ACC112 (cell line): ENCODE measurements at regions not wholly inside any gene's neighbourhood (a gene's known extent, or its start where the extent isn't known, plus 50 kb on each side); places are given as distances from the start of the nearest gene placed in this dataset.
"Not testable (repeated sequence)": the region's sequence is repeated elsewhere in the genome, so short reads cannot be mapped to it uniquely, and the experiment has no call there.

ENCODE experiments used
- H2AFZ ChIP-seq: fragments of 200-600 bp; sonication (generic); one replicate; pipeline ENCODE4 v1.6.0; 2017; ENCODE audit warnings: antibody characterized with exemption, low read length; ENCODE audit not compliant: unreplicated experiment
- H3K27ac ChIP-seq: fragments of 200-600 bp; sonication (generic); 2 replicates; pipeline ENCODE4 v1.5.1; 2014; ENCODE audit warnings: low read depth, mild to moderate bottlenecking, antibody characterized with exemption, low read length, moderate library complexity
- H3K27me3 ChIP-seq: fragments of 200-600 bp; sonication (generic); 2 replicates; pipeline ENCODE4 v1.6.1; 2014; ENCODE audit warnings: mild to moderate bottlenecking, antibody characterized with exemption, low read length, moderate library complexity, mixed read lengths; ENCODE audit not compliant: insufficient read depth
- H3K36me3 ChIP-seq: fragments of 200-600 bp; sonication (generic); 2 replicates; pipeline ENCODE4 v1.6.1; 2016; ENCODE audit warnings: mild to moderate bottlenecking, antibody characterized with exemption, low read length, moderate library complexity, mixed read lengths; ENCODE audit not compliant: insufficient read depth
- H3K4me1 ChIP-seq: fragments of 200-600 bp; sonication (generic); one replicate; pipeline ENCODE4 v1.6.1; 2016; ENCODE audit warnings: low read length, mixed read lengths; ENCODE audit not compliant: insufficient read depth, unreplicated experiment, control insufficient read depth
- H3K4me3 ChIP-seq: fragments of 200-600 bp; sonication (generic); 2 replicates; pipeline ENCODE4 v1.5.1; 2014; ENCODE audit warnings: mild to moderate bottlenecking, low read depth, low read length
- H3K79me2 ChIP-seq: fragments of 200-600 bp; sonication (generic); one replicate; pipeline ENCODE4 v1.6.0; 2016; ENCODE audit warnings: low read length; ENCODE audit not compliant: control insufficient read depth, unreplicated experiment, insufficient read depth

- H3K4me1 ChIP-seq: no peaks in the 10 kb centered on the region
- H3K4me3 ChIP-seq: no peak overlapping the region
- no peaks in the 10 kb centered on the region for H3K36me3 ChIP-seq
- H2AFZ ChIP-seq: no peak overlapping the region
- H3K27ac ChIP-seq: no peak overlapping the region
- H3K27me3 ChIP-seq: no peaks in the 10 kb centered on the region
- H3K79me2 ChIP-seq: no peaks in the 10 kb centered on the region
These were observed 96.1 kb downstream of the DRD1 start for GRCh38 chr5:175347931-175348330.

GRCh38 chr5:175347027-175347426, 97.0 kb downstream of the DRD1 start:
- Histone ChIP-seq H3K27ac (no peak overlapping the region), H2AFZ (no peak overlapping the region), H3K27me3 (no peaks in the 10 kb centered on the region), H3K4me3 (no peak overlapping the region), H3K4me1 (no peaks in the 10 kb centered on the region), H3K79me2 (no peaks in the 10 kb centered on the region), H3K36me3 (no peaks in the 10 kb centered on the region)

DNA sequence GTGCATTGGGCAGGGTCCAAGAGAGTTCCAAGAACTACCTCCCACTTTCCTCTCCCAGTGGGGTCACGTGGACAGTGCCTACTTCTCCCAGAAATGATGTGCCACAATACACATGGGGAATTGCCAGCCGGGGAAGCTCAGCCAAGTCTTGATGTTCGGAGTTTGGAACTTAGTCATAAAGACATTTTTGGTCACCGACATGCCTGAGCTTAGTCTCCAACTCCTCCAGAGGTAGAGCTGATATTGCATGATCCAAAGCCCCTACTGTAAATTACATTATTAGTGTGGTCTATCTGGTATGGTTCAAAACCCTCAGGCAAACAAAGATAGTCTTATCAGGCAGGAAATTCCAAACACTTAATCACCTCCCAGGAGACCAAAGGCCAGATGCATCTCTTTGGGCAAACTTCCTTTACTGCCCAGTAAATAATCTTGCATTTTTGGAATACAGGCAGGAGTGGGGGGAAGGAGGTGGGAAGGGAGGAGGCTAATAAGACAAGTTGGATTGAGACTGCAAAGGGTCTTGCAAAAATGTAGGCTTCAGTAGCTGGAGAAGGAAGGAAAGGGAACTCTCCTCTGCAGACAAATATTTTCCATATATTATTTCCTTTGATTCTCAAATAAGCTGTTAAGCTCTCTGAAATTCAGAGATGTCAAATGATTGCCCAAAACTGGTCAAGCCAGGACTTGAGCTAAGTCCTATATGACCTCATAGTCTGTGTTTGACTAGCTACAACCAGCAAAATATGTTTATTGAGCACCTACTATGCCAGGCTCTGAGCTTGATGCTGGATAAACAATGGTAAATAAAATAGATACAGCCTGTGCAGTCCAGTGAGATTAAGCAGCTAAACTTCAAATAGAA, 99.4 kb downstream of the DRD1 start:
- Histone ChIP-seq H3K27me3 (no peaks in the 10 kb centered on the region), H3K27ac (no peak overlapping the region), H3K36me3 (no peaks in the 10 kb centered on the region), H2AFZ (no peak overlapping the region), H3K4me1 (no peaks in the 10 kb centered on the region), H3K4me3 (no peak overlapping the region), H3K79me2 (no peaks in the 10 kb centered on the region)

DNA sequence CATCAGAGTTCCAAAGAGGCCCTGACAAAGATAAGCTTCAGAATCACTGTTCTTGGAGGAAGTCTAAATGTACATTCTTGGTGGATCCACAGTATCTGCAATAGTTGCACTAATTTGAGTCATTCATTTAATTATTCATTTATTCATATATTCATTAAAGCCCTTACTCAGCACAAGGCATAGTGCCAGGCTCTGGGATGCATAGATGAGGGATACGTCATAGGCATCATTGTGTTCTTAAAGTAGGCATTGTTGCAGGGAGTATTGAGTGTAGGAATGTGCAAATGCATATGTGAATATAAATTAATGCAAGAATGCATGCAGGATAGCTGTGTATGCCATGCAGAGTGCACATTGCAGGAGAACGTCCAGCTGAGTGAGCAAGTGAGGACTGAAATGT, 100.7 kb downstream of the DRD1 start:
- H3K79me2 ChIP-seq: no peaks in the 10 kb centered on the region
- H3K4me3 ChIP-seq: no peak overlapping the region
- no peak overlapping the region for H2AFZ ChIP-seq
- no peaks in the 10 kb centered on the region for H3K4me1 ChIP-seq
- no peak overlapping the region for H3K27ac ChIP-seq
- no peaks in the 10 kb centered on the region for H3K27me3 ChIP-seq
- no peaks in the 10 kb centered on the region for H3K36me3 ChIP-seq

- Histone ChIP-seq H3K4me3 (no peak overlapping the region), H3K27ac (no peak overlapping the region), H3K79me2 (no peaks in the 10 kb centered on the region), H2AFZ (no peak overlapping the region), H3K4me1 (no peaks in the 10 kb centered on the region), H3K36me3 (no peaks in the 10 kb centered on the region), H3K27me3 (no peaks in the 10 kb centered on the region)
These were observed 103.8 kb downstream of the DRD1 start for GRCh38 chr5:175340180-175340579.

DNA sequence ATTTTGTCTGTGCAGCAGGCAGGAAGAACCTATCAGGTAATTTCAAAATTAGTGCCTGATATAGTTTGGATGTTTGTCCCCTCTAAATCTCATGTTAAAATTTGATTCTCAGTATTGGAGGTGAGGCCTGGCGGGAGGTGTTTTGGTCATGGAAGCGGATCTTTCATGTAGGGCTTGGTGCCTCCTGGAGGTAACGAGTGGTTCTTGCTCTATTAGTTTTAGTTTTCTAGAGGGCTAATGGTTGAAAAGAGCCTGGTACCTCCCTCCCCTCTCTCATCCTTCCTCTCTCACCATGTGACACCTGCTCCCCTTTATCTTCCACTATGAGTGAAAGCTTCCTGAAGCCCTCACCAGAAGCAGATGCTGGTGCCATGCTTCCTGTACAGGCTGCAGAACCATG, 106.3 kb downstream of the DRD1 start:
- Histone ChIP-seq H3K4me3 (no peak overlapping the region), H3K27me3 (no peaks in the 10 kb centered on the region), H2AFZ (no peak overlapping the region), H3K27ac (no peak overlapping the region), H3K79me2 (no peaks in the 10 kb centered on the region), H3K4me1 (no peaks in the 10 kb centered on the region), H3K36me3 (no peaks in the 10 kb centered on the region)

DNA sequence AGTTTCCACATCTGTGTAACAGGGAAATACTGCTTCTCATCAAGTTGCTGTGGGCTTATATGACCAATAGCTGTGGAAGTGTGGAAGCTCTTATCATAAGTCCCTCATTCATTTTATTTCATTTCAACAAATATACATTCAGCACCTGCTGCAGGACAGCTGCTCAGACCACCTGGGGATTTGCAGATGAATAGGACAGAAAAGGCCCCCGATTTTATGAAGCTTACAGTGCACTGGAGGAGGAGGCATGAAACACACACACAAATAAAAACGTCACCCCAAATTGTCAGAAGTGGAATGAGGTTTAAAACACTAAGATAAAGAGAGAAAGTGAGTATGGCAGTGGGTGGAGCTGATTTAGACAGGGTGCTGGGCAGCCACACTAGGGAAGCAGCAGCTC, 107.2 kb downstream of the DRD1 start:
- Histone ChIP-seq H3K36me3 (no peaks in the 10 kb centered on the region), H3K27ac (no peak overlapping the region), H3K79me2 (no peaks in the 10 kb centered on the region), H3K27me3 (no peaks in the 10 kb centered on the region), H3K4me3 (no peak overlapping the region), H3K4me1 (no peaks in the 10 kb centered on the region), H2AFZ (no peak overlapping the region)

GRCh38 chr5:175335691-175336090, 108.3 kb downstream of the DRD1 start:
- H3K4me1 ChIP-seq: no peaks in the 10 kb centered on the region
- no peak overlapping the region for H2AFZ ChIP-seq
- H3K4me3 ChIP-seq: no peak overlapping the region
- no peaks in the 10 kb centered on the region for H3K79me2 ChIP-seq
- no peak overlapping the region for H3K27ac ChIP-seq
- H3K27me3 ChIP-seq: no peaks in the 10 kb centered on the region
- H3K36me3 ChIP-seq: no peaks in the 10 kb centered on the region

DNA sequence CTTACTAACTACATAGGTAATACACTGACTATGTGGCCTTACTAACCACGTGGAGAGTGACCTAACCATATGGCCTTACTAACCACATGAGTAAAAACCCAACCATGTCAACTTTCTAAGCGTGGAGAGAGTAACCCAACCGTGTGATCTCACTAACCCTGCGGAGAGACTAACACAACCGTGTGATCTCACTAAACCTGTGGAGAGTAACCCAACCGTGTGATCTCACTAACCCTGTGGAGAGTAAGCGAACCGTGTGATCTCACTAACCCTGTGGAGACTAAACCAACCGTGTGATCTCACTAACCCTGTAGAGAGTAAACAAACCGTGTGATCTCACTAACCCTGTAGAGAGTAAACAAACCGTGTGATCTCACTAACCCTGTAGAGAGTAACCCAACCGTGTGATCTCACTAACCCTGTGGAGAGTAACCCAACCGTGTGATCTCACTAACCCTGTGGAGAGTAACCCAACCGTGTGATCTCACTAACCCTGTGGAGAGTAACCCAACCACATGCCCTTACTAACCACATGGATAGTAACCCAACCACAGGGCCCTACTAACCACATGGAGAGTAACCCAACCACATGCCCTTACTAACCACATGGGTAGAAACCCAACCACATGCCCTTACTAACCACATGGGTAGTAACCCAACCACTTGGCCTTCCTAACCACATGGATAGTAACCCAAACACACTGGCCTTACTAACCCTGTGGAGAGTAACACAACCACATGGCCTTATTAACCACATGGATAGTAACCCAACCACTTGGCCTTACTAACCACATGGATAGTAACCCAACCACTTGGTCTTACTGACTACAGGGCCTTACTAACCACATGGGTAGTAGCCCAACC, 112.6 kb downstream of the DRD1 start:
- H3K4me3 ChIP-seq, H3K4me1 ChIP-seq, H3K27ac ChIP-seq, H3K79me2 ChIP-seq, H2AFZ ChIP-seq, H3K27me3 ChIP-seq, H3K36me3 ChIP-seq: not testable (repeated sequence)

GRCh38 chr5:175329976-175330375, 114.0 kb downstream of the DRD1 start:
- H3K79me2 ChIP-seq: no peaks in the 10 kb centered on the region
- H3K27ac ChIP-seq: no peak overlapping the region
- H2AFZ ChIP-seq: no peak overlapping the region
- H3K4me1 ChIP-seq: no peaks in the 10 kb centered on the region
- H3K36me3 ChIP-seq: no peaks in the 10 kb centered on the region
- no peaks in the 10 kb centered on the region for H3K27me3 ChIP-seq
- H3K4me3 ChIP-seq: no peak overlapping the region

GRCh38 chr5:175328687-175329086, 115.3 kb downstream of the DRD1 start:
- Histone ChIP-seq H3K79me2 (no peaks in the 10 kb centered on the region), H3K36me3 (no peaks in the 10 kb centered on the region), H3K27me3 (no peaks in the 10 kb centered on the region)

More at GRCh38 chr5:175328687-175329086, 115.3 kb downstream of the DRD1 start:
- Histone ChIP-seq H3K27ac (no peak overlapping the region), H3K4me1 (no peaks in the 10 kb centered on the region), H3K4me3 (no peak overlapping the region), H2AFZ (no peak overlapping the region)
